Iris pigment epithelial cell (primary cell): ENCODE measurements at regions not wholly inside any gene's neighbourhood (a gene's known extent, or its start where the extent isn't known, plus 50 kb on each side); places are given as distances from the start of the nearest gene placed in this dataset.

Experiments
- DNase-seq: peaks from one replicate; pipeline ENCODE4 v3.0.0-alpha.2; 2011; ENCODE audit warnings: low read depth

- DNase-seq: no peak
These were observed 54.6 kb upstream of the PARM1 start for GRCh38 chr4:74878323-74878722.

GRCh38 chr4:74875451-74875850, 57.5 kb upstream of the PARM1 start:
- DNase-seq: no peak

GRCh38 chr4:74874753-74875367, 58.1 kb upstream of the PARM1 start:
- peak; percentile 82 for DNase-seq

- DNase-seq: peak; percentile 28
These were observed 59.2 kb upstream of the PARM1 start for GRCh38 chr4:74873545-74874301.

- no peak for DNase-seq
These were observed 64.7 kb upstream of the BTC start for GRCh38 chr4:74858921-74859562.

GRCh38 chr4:74855879-74856278, 61.6 kb upstream of the BTC start:
- DNase-seq: no peak

- DNase-seq: no peak
These were observed 54.5 kb upstream of the BTC start for GRCh38 chr4:74848774-74849173.

GRCh38 chr4:74845834-74846233, 51.5 kb upstream of the BTC start:
- DNase-seq: no peak
